ENCODE measurements at regions not wholly inside any gene's neighbourhood (a gene's known extent, or its start where the extent isn't known, plus 50 kb on each side); places are given as distances from the start of the nearest gene placed in this dataset.

GRCh38 chr2:11092701-11093335, 62.4 kb upstream of the SLC66A3 start:
- TF ChIP-seq CTCF (IDR thresholded peaks at IDR 0.05): no peak

GRCh38 chr2:11093467-11093866, 61.8 kb upstream of the SLC66A3 start:
- no peak for TF ChIP-seq CTCF (IDR thresholded peaks at IDR 0.05)

- no peak for TF ChIP-seq CTCF (IDR thresholded peaks at IDR 0.05)
Observed at GRCh38 chr2:11094021-11094810, 61.1 kb upstream of the SLC66A3 start.

DNA sequence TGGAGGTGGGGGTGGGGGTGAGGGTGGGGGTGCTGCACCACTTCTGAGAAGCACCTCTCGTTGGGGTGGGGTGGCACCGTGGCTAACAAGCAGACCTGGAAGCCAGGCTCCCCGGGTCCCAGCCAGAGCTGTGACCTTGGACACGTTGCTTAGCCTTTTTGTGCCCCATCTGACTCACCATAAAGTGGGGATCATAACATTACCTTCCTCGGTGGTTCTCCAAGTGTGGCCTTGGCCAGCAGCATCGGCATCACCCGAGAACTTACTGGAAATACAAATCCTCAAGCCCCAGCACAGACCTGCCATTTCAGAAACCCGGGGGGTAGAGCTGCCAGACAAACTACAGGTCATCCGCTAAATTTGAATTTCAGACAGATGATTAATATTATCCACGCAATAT, 58.7 kb upstream of the SLC66A3 start:
- TF ChIP-seq CTCF (IDR thresholded peaks at IDR 0.05): no peak

GRCh38 chr2:11097038-11097720, 58.1 kb upstream of the SLC66A3 start:
- no peak for TF ChIP-seq CTCF (IDR thresholded peaks at IDR 0.05)

DNA sequence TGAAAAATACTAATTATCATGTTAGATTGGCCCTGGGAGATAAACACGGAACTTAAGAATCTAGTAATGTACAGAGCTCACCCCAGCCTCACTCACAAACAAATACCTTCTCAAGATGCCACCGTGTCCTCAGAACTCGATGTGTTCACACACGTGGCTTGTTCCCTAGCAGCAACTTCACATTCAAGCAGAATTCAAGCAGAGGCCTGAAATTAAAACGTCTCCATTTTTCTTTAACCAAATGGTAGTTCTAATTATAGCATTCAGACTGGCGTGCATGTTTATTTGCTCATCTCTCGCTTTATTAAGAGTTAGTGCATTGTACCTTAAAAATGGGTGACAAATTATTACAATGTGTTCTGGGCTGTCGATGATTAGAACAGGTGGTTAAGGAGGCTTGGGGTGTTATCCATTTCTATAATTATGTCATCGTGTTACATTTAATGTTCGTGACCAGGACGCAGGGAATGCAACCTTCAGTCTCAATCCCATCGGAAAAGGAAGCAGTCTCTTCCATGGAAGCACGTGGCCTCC, 57.3 kb upstream of the SLC66A3 start:
- TF ChIP-seq CTCF (IDR thresholded peaks at IDR 0.05): no peak

DNA sequence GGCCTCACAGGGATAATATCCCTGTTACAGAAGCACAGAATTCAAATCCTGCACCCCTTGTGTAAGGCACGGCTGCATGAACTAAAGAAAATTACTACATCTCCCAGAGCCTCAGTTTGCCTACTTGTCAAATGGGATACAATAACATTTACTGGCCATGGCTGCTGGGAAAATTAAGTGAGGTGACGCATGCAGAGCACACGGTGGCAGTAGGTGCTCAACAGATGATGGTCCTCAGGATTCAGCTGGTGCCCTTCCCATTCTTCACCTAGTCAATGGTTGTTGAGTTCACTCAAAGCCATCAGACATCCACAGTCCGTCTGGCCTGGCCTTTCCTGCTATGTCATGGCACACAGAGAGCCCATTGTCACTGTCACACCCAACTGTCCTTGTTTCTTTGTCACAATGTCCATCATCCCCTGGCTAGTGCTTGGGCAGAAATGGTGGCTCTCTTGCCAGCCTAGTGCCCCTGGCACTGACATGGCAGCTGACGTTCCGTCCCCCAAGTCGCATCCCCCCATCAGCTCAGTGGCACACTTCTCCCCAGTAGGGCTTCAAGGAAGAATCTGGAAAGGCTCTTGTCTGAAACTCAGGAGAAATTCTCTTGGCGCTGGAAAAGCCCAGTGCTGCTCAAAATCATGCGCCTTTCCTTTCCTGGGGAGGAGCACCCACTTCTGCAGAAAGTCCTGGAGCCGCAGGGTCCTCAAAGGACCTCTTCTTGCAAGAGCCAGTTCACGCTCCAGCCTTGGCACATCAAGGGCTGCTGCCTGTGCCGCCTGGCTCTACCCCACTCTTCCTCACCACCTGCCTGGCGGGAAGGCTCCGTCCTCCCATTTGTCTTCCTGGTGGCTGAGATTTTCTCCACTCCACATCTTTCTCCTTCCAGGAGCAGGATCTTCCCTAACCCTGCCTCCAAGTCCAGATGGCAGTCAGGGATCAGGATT, 55.9 kb upstream of the SLC66A3 start:
- no peak for TF ChIP-seq CTCF (IDR thresholded peaks at IDR 0.05)
